AG04449 (cell line): ENCODE measurements at regions not wholly inside any gene's neighbourhood (a gene's known extent, or its start where the extent isn't known, plus 50 kb on each side); places are given as distances from the start of the nearest gene placed in this dataset.

Experiments
- CTCF ChIA-PET: fragments of 350-600 bp; formaldehyde crosslinking; extraction: SDS; loops from one replicate; lab custom pipeline; 2021; ENCODE audit warnings: antibody characterized with exemption; lab: Yijun Ruan, JAX
- POLR2A ChIA-PET: fragments of 400-600, 350-600 bp; formaldehyde crosslinking; extraction: SDS; loops from one replicate; lab custom pipeline; 2020; ENCODE audit warnings: antibody characterized with exemption, inconsistent platforms; lab: Yijun Ruan, JAX
- DNase-seq: peaks from one replicate; pipeline ENCODE4 v3.0.0-alpha.2; 2010; ENCODE audit warnings: low read depth, low spot score
- H3K4me3 ChIP-seq: 2 replicates; pipeline ENCODE4 v1.5.1; 2011; ENCODE audit warnings: low read depth, mild to moderate bottlenecking, control low read depth, low read length
- CTCF ChIP-seq: IDR thresholded peaks from one replicate; pipeline ENCODE4 v1.5.1; 2011; ENCODE audit warnings: mild to moderate bottlenecking, moderate library complexity, low read length, control low read depth, inconsistent platforms; ENCODE audit not compliant: insufficient read depth; ENCODE audit errors: missing control alignments

GRCh38 chr15:88745065-88745464 lies 58.2 kb upstream of the ACAN start:
- H3K4me3 ChIP-seq, result no peak overlapping the region
- ChIA-PET POLR2A (no interaction called here), CTCF (no interaction called here)
- peak; percentile 17 for DNase-seq
- no peak for TF ChIP-seq CTCF

- ChIA-PET CTCF (no interaction called here), POLR2A (interaction anchor here (0.7 to 1.2 kb wide), 3 partner anchors 84 to 243 kb away, joined by 3 to 6 read pairs (median 3); no protein-coding TSS in a partner anchor)
- peak; percentile 65 for DNase-seq
- TF ChIP-seq CTCF, result no peak
- no peak overlapping the region for H3K4me3 ChIP-seq
These were observed 57.5 kb upstream of the ACAN start for GRCh38 chr15:88745696-88746095.

GRCh38 chr15:88746451-88746850 lies 56.8 kb upstream of the ACAN start:
- H3K4me3 ChIP-seq, result no peak overlapping the region
- no peak for TF ChIP-seq CTCF
- ChIA-PET POLR2A (interaction anchor here (0.6 to 1.2 kb wide), 3 partner anchors 83 to 243 kb away, joined by 3 read pairs; no protein-coding TSS in a partner anchor), CTCF (interaction anchor here (0.7 kb wide), 1 partner anchor 10 kb away, joined by 3 read pairs; no protein-coding TSS in a partner anchor)
- no peak for DNase-seq

GRCh38 chr15:88747111-88747510 lies 56.1 kb upstream of the ACAN start:
- DNase-seq, result no peak
- no peak overlapping the region for H3K4me3 ChIP-seq
- ChIA-PET POLR2A (interaction anchor here (1.2 kb wide), 1 partner anchor 242 kb away, joined by 3 read pairs; no protein-coding TSS in a partner anchor), CTCF (interaction anchor here (0.8 to 1.0 kb wide), 2 partner anchors 87 to 89 kb away, joined by 4 to 5 read pairs; no protein-coding TSS in a partner anchor)
- TF ChIP-seq CTCF, result no peak

- CTCF ChIA-PET, result interaction anchor here (0.8 to 1.0 kb wide), 2 partner anchors 86 to 89 kb away, joined by 4 to 5 read pairs; no protein-coding TSS in a partner anchor
- TF ChIP-seq CTCF, result no peak
- H3K4me3 ChIP-seq, result no peak overlapping the region
- no peak for DNase-seq
- POLR2A ChIA-PET, result interaction anchor here (0.5 kb wide), 1 partner anchor 68 kb away, joined by 3 read pairs; no protein-coding TSS in a partner anchor
These were observed 55.6 kb upstream of the ACAN start for GRCh38 chr15:88747631-88748030.

GRCh38 chr15:88748081-88748480 lies 55.2 kb upstream of the ACAN start:
- CTCF ChIA-PET, result interaction anchor here (0.8 to 1.0 kb wide), 2 partner anchors 86 to 90 kb away, joined by 4 to 5 read pairs; no protein-coding TSS in a partner anchor

More at GRCh38 chr15:88748081-88748480, 55.2 kb upstream of the ACAN start:
- H3K4me3 ChIP-seq, result no peak overlapping the region
- no peak for TF ChIP-seq CTCF
- DNase-seq, result peak; percentile 44
- POLR2A ChIA-PET, result interaction anchor here (0.5 kb wide), 1 partner anchor 68 kb away, joined by 3 read pairs; no protein-coding TSS in a partner anchor
